Smooth muscle cell (in vitro differentiated cells): ENCODE measurements at regions not wholly inside any gene's neighbourhood (a gene's known extent, or its start where the extent isn't known, plus 50 kb on each side); places are given as distances from the start of the nearest gene placed in this dataset.

Experiments used
- DNase-seq: peaks from one replicate; lab custom pipeline; 2025; ENCODE audit not compliant: unreplicated experiment; lab: John Stamatoyannopoulos, UW
- H2AFZ ChIP-seq: fragments of 200-600 bp; sonication (generic); 2 replicates; pipeline ENCODE4 v1.6.0; 2016; ENCODE audit warnings: antibody characterized with exemption, low read depth, mild to moderate bottlenecking
- H3F3A ChIP-seq: fragments of 200-600 bp; sonication (generic); 2 replicates; pipeline ENCODE4 v1.6.0; 2017; ENCODE audit warnings: antibody characterized with exemption, low read depth
- H3K27ac ChIP-seq: fragments of 200-600 bp; sonication (generic); 2 replicates; pipeline ENCODE4 v1.5.1; 2016; ENCODE audit warnings: low read depth, mild to moderate bottlenecking
- H3K27me3 ChIP-seq: fragments of 200-600 bp; sonication (generic); 2 replicates; pipeline ENCODE4 v1.6.1; 2016; ENCODE audit warnings: low read depth, mild to moderate bottlenecking
- H3K36me3 ChIP-seq: fragments of 200-600 bp; sonication (generic); 2 replicates; pipeline ENCODE4 v1.5.1; 2016; ENCODE audit warnings: low read depth
- H3K4me1 ChIP-seq: fragments of 200-600 bp; sonication (generic); 2 replicates; pipeline ENCODE4 v1.5.1; 2016; ENCODE audit warnings: low read depth
- H3K4me2 ChIP-seq: fragments of 200-600 bp; sonication (generic); 2 replicates; pipeline ENCODE4 v1.6.0; 2016; ENCODE audit warnings: mild to moderate bottlenecking
- H3K4me3 ChIP-seq: fragments of 200-600 bp; sonication (generic); 2 replicates; pipeline ENCODE4 v1.5.1; 2016; ENCODE audit warnings: mild to moderate bottlenecking
- H3K79me2 ChIP-seq: fragments of 200-600 bp; sonication (generic); 2 replicates; pipeline ENCODE4 v1.6.0; 2016; ENCODE audit warnings: low read depth, mild to moderate bottlenecking
- H3K9ac ChIP-seq: fragments of 200-600 bp; sonication (generic); 2 replicates; pipeline ENCODE4 v1.6.0; 2016; ENCODE audit warnings: low read depth
- H3K9me3 ChIP-seq: fragments of 200-600 bp; sonication (generic); replicated peaks from 2 replicates; pipeline ENCODE4 v1.5.1; 2016; ENCODE audit warnings: low read depth
- H4K20me1 ChIP-seq: fragments of 200-600 bp; sonication (generic); 2 replicates; pipeline ENCODE4 v1.6.0; 2016; ENCODE audit warnings: low read depth
- WGBS: methylation state at CpG from one replicate; pipeline ENCODE4 v1.1.7; 2016; ENCODE audit warnings: low lambda C conversion rate; 5-methylcytosine and 5-hydroxymethylcytosine counted together
- TF ChIP-seq, protein P1 (sequence below): fragments of 200-600 bp; sonication (generic); IDR thresholded peaks from 2 replicates; pipeline ENCODE4 v1.5.1; 2017; ENCODE audit warnings: borderline replicate concordance, mild to moderate bottlenecking, antibody characterized with exemption; ENCODE audit not compliant: insufficient read depth, poor library complexity, severe bottlenecking

DNA sequence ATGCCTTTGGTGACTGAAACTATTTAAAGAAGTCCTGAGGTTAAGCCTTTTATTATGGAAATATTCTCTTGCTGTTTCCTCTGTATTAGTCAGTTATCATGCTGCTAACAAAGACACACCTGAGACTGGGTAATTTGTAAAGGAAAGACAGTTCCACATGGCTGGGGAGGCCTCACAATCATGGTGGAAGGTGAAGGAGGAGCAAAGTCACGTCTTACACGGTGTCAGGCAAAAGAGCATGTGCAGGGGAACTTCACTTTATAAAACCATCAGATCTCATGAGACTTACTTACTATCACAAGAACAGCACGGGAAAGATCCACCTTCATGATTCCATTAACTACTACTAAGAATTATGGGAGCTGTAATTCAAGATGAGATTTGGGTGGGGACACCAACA lies 121.2 kb upstream of the GPR26 start:
- Histone ChIP-seq H3K79me2 (no peaks in the 10 kb centered on the region), H2AFZ (no peak overlapping the region), H4K20me1 (no peaks in the 10 kb centered on the region), H3K27ac (no peak overlapping the region), H3K27me3 (no peaks in the 10 kb centered on the region), H3K4me3 (no peak overlapping the region), H3K4me2 (no peak overlapping the region), H3K36me3 (no peaks in the 10 kb centered on the region), H3K9me3 (no peaks in the 10 kb centered on the region), H3K9ac (no peak overlapping the region), H3K4me1 (no peaks in the 10 kb centered on the region), H3F3A (no peaks in the 10 kb centered on the region)
- TF ChIP-seq, protein P1, sequence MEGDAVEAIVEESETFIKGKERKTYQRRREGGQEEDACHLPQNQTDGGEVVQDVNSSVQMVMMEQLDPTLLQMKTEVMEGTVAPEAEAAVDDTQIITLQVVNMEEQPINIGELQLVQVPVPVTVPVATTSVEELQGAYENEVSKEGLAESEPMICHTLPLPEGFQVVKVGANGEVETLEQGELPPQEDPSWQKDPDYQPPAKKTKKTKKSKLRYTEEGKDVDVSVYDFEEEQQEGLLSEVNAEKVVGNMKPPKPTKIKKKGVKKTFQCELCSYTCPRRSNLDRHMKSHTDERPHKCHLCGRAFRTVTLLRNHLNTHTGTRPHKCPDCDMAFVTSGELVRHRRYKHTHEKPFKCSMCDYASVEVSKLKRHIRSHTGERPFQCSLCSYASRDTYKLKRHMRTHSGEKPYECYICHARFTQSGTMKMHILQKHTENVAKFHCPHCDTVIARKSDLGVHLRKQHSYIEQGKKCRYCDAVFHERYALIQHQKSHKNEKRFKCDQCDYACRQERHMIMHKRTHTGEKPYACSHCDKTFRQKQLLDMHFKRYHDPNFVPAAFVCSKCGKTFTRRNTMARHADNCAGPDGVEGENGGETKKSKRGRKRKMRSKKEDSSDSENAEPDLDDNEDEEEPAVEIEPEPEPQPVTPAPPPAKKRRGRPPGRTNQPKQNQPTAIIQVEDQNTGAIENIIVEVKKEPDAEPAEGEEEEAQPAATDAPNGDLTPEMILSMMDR = no peak
- WGBS = 100% methylated on average over 3 of the region's 3 CpGs
- no peak for DNase-seq

DNA sequence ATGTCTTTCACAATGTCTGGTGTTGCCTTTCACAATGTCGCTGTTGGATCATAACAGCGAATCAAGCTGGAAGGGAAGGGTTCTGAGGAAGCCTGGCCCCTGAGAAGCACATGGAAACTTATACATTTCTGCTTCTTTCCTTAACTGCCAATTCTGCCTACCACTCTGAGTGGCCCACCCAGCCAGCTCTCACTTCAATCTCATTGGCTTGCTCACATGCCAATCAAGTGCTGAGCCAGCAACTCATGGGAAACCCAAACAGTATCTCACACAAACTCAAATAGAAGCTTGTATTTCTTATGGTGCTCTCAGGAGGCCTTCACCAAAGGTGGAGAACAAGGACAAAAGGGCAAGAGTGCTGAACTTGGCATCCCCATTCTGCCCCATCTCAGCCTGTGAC lies 117.4 kb upstream of the GPR26 start:
- DNase-seq = no peak
- no peaks in the 10 kb centered on the region for H3K79me2 ChIP-seq
- no peaks in the 10 kb centered on the region for H3K36me3 ChIP-seq
- no peak overlapping the region for H3K4me3 ChIP-seq
- no peaks in the 10 kb centered on the region for H3K27me3 ChIP-seq
- no peak overlapping the region for H3K9ac ChIP-seq
- no peaks in the 10 kb centered on the region for H4K20me1 ChIP-seq
- no peaks in the 10 kb centered on the region for H3K4me1 ChIP-seq
- H2AFZ ChIP-seq = no peak overlapping the region
- H3K4me2 ChIP-seq = no peak overlapping the region
- 96% methylated on average over 2 of the region's 2 CpGs for WGBS
- no peak overlapping the region for H3K27ac ChIP-seq
- no peaks in the 10 kb centered on the region for H3K9me3 ChIP-seq
- no peaks in the 10 kb centered on the region for H3F3A ChIP-seq
- TF ChIP-seq, protein P1 = no peak

DNA sequence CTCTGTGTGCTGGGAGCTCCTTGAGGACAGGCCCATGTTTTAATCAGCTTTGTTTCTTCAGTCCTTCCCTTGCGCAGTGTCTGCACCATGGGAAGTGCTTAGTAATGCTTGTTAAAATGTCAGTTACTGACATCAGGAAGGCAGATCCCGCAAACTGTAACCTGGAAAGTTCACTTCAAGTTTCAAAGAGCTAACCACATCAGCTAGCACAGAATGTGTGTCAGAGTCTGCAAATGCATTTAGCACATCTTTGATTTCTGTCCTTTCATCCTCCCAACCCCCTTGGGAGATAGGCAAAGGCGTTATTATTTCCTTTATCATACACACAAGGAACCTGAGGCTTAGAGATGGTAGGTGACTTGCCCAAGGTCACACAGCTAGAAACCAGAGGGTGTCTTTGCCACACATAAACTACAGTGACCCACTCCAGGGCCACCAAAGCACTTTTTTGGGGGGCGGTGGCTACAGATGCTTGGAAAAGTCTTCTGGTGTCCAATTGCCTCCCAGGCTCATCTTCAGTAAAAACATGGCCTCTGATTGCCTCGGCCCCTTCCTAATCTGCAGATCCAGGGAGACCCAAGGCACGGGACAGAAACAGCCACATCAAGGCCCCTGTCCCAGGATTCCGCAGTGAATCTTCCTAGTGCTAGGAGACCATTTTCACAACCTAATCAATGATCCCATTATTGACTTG lies 116.2 kb upstream of the GPR26 start:
- Histone ChIP-seq H3K9me3 (no peaks in the 10 kb centered on the region), H3K27me3 (peaks cover 6% of the 10 kb centered on the region), H3K9ac (no peak overlapping the region), H3F3A (no peaks in the 10 kb centered on the region), H3K4me1 (no peaks in the 10 kb centered on the region), H4K20me1 (no peaks in the 10 kb centered on the region), H2AFZ (no peak overlapping the region), H3K4me2 (no peak overlapping the region), H3K79me2 (no peaks in the 10 kb centered on the region), H3K27ac (no peak overlapping the region), H3K36me3 (no peaks in the 10 kb centered on the region), H3K4me3 (no peak overlapping the region)
- TF ChIP-seq, protein P1 = no peak
- 92% methylated on average over 7 of the region's 7 CpGs for WGBS
- DNase-seq = no peak

DNA sequence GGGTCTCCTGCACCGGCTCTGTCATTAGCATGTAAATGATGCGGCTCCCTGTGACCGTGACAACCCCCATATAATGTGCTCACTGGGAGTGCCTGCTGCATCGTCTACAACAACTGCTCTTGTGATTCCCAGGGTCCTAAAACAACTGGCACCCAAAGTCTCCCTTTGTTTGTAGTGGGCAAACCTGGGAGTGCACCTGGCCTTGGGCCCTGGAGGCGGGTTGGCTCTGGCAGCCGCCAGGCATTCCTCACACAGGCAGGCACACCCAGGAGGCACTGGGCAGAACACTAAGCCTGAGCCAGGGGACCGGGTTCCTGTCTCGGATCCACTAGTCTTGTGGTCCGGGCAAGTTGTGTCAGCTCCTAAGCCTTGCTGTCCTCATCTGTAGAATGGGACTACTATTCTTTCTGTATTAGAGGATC lies 115.5 kb upstream of the GPR26 start:
- H3K9ac ChIP-seq = no peak overlapping the region

More for the DNA sequence above, 115.5 kb upstream of the GPR26 start:
- H3K27ac ChIP-seq = no peak overlapping the region
- peaks cover 14% of the 10 kb centered on the region for H3K27me3 ChIP-seq
- no peaks in the 10 kb centered on the region for H3F3A ChIP-seq
- H3K36me3 ChIP-seq = no peaks in the 10 kb centered on the region
- no peaks in the 10 kb centered on the region for H4K20me1 ChIP-seq
- H3K4me3 ChIP-seq = no peak overlapping the region
- H3K4me2 ChIP-seq = no peak overlapping the region
- no peaks in the 10 kb centered on the region for H3K9me3 ChIP-seq
- no peaks in the 10 kb centered on the region for H3K4me1 ChIP-seq
- H3K79me2 ChIP-seq = no peaks in the 10 kb centered on the region
- TF ChIP-seq, protein P1 = no peak
- 80% methylated on average over 9 of the region's 9 CpGs for WGBS
- H2AFZ ChIP-seq = no peak overlapping the region
- no peak for DNase-seq
